Right renal cortex interstitium (tissue), 3 donors: ENCODE measurements at regions not wholly inside any gene's neighbourhood (a gene's known extent, or its start where the extent isn't known, plus 50 kb on each side); places are given as distances from the start of the nearest gene placed in this dataset.

Source experiments
- DNase-seq, 3 donors: peaks; one replicate each; pipeline ENCODE4 v3.0.0-alpha.2; 2013; ENCODE audit warnings: low read depth in 3 of 3, low spot score in 2 of 3

GRCh38 chr4:62914758-62915157 is 1494.5 kb downstream of the TECRL start:
- no peak for DNase-seq

- DNase-seq = no peak
Measured at GRCh38 chr4:62913065-62913464, 1496.2 kb downstream of the TECRL start.

- no peak for DNase-seq
Measured at GRCh38 chr4:62912531-62912930, 1496.7 kb downstream of the TECRL start.

- no peak for DNase-seq
Measured at GRCh38 chr4:62909238-62909637, 1500.0 kb downstream of the TECRL start.

GRCh38 chr4:62901101-62901500 is 1508.1 kb downstream of the TECRL start:
- no peak for DNase-seq

GRCh38 chr4:62899646-62900364 is 1509.4 kb downstream of the TECRL start:
- DNase-seq = no peak

GRCh38 chr4:62898115-62898514 is 1511.1 kb downstream of the TECRL start:
- no peak for DNase-seq

GRCh38 chr4:62896721-62897120 is 1512.5 kb downstream of the TECRL start:
- no peak for DNase-seq

GRCh38 chr4:62881901-62882300 is 1527.3 kb downstream of the TECRL start:
- DNase-seq = no peak

- DNase-seq = no peak
Measured at GRCh38 chr4:62881210-62881609, 1528.0 kb downstream of the TECRL start.

GRCh38 chr4:62872856-62873255 is 1536.4 kb downstream of the TECRL start:
- DNase-seq = no peak

- no peak for DNase-seq
Measured at GRCh38 chr4:62871078-62871477, 1538.2 kb downstream of the TECRL start.

- DNase-seq = no peak
Measured at GRCh38 chr4:62870451-62870850, 1538.8 kb downstream of the TECRL start.

- DNase-seq = no peak
Measured at GRCh38 chr4:62865261-62865660, 1544.0 kb downstream of the TECRL start.

GRCh38 chr4:62849696-62850095 is 1559.6 kb downstream of the TECRL start:
- DNase-seq = no peak

GRCh38 chr4:62835631-62836030 is 1573.6 kb downstream of the TECRL start:
- DNase-seq = no peak

GRCh38 chr4:62822306-62822705 is 1586.9 kb downstream of the TECRL start:
- no peak for DNase-seq

- no peak for DNase-seq
Measured at GRCh38 chr4:62816566-62816965, 1592.7 kb downstream of the TECRL start.

- DNase-seq = no peak
Measured at GRCh38 chr4:62814510-62815047, 1594.7 kb downstream of the TECRL start.

- DNase-seq = no peak
Measured at GRCh38 chr4:62806816-62807215, 1602.4 kb downstream of the TECRL start.

- DNase-seq = no peak
Measured at GRCh38 chr4:62804075-62804474, 1603.9 kb downstream of the ADGRL3 start.

GRCh38 chr4:62797221-62797620 is 1597.1 kb downstream of the ADGRL3 start:
- DNase-seq = no peak

GRCh38 chr4:62791386-62791785 is 1591.3 kb downstream of the ADGRL3 start:
- DNase-seq = no peak
